Activated T-helper 1 cell treated with Interleukin-2 at 50 U/mL for 16 hours (primary cell): ENCODE measurements at regions not wholly inside any gene's neighbourhood (a gene's known extent, or its start where the extent isn't known, plus 50 kb on each side); places are given as distances from the start of the nearest gene placed in this dataset.

Experiments
- DNase-seq: peaks from one replicate; pipeline ENCODE4 v3.0.0-alpha.2; 2020; ENCODE audit warnings: low read depth

GRCh38 chr1:219398815-219399396 lies 214.0 kb downstream of the ZC3H11B start:
- DNase-seq = no peak

GRCh38 chr1:219397511-219397910 lies 215.4 kb downstream of the ZC3H11B start:
- DNase-seq = no peak

GRCh38 chr1:219391297-219391696 lies 217.6 kb downstream of the LYPLAL1 start:
- DNase-seq = no peak

GRCh38 chr1:219387211-219387610 lies 213.5 kb downstream of the LYPLAL1 start:
- DNase-seq = no peak

- no peak for DNase-seq
Measured at GRCh38 chr1:219385787-219386427, 212.2 kb downstream of the LYPLAL1 start.

GRCh38 chr1:219383281-219383680 lies 209.6 kb downstream of the LYPLAL1 start:
- DNase-seq = no peak

GRCh38 chr1:219381396-219381795 lies 207.7 kb downstream of the LYPLAL1 start:
- DNase-seq = no peak

GRCh38 chr1:219380463-219380862 lies 206.8 kb downstream of the LYPLAL1 start:
- DNase-seq = no peak

- no peak for DNase-seq
Measured at GRCh38 chr1:219379691-219380090, 206.0 kb downstream of the LYPLAL1 start.

GRCh38 chr1:219374636-219375035 lies 201.0 kb downstream of the LYPLAL1 start:
- DNase-seq = no peak

GRCh38 chr1:219374046-219374566 lies 200.4 kb downstream of the LYPLAL1 start:
- DNase-seq = no peak

- DNase-seq = no peak
Measured at GRCh38 chr1:219373616-219373935, 199.9 kb downstream of the LYPLAL1 start.

GRCh38 chr1:219372916-219373615 lies 199.4 kb downstream of the LYPLAL1 start:
- no peak for DNase-seq

GRCh38 chr1:219371471-219371870 lies 197.8 kb downstream of the LYPLAL1 start:
- DNase-seq = no peak

- DNase-seq = no peak
Measured at GRCh38 chr1:219367496-219367895, 193.8 kb downstream of the LYPLAL1 start.

GRCh38 chr1:219365451-219365850 lies 191.8 kb downstream of the LYPLAL1 start:
- no peak for DNase-seq

- no peak for DNase-seq
Measured at GRCh38 chr1:219362702-219363101, 189.0 kb downstream of the LYPLAL1 start.

GRCh38 chr1:219359126-219359525 lies 185.4 kb downstream of the LYPLAL1 start:
- DNase-seq = no peak

GRCh38 chr1:219358080-219358479 lies 184.4 kb downstream of the LYPLAL1 start:
- DNase-seq = no peak

GRCh38 chr1:219354962-219355361 lies 181.3 kb downstream of the LYPLAL1 start:
- DNase-seq = no peak

GRCh38 chr1:219352961-219353651 lies 179.4 kb downstream of the LYPLAL1 start:
- DNase-seq = no peak

GRCh38 chr1:219350172-219350931 lies 176.7 kb downstream of the LYPLAL1 start:
- no peak for DNase-seq
